Ishikawa (cell line): ENCODE measurements at regions not wholly inside any gene's neighbourhood (a gene's known extent, or its start where the extent isn't known, plus 50 kb on each side); places are given as distances from the start of the nearest gene placed in this dataset.

Experiments
- CEBPB ChIP-seq: IDR thresholded peaks from 2 replicates; pipeline ENCODE4 v1.6.1; 2012
- CREB1 ChIP-seq: IDR thresholded peaks from 2 replicates; pipeline ENCODE4 v1.6.1; 2012; ENCODE audit warnings: low read depth
- EGR1 ChIP-seq: IDR thresholded peaks from 2 replicates; pipeline ENCODE4 v1.6.1; 2012
- EP300 ChIP-seq: IDR thresholded peaks from 2 replicates; pipeline ENCODE4 v1.6.1; 2012; ENCODE audit warnings: borderline replicate concordance
- FOXM1 ChIP-seq: IDR thresholded peaks from 2 replicates; pipeline ENCODE4 v1.6.1; 2012; ENCODE audit warnings: low read depth, borderline replicate concordance
- MAX ChIP-seq: IDR thresholded peaks from 2 replicates; pipeline ENCODE4 v1.6.1; 2012
- NFIC ChIP-seq: IDR thresholded peaks from 2 replicates; pipeline ENCODE4 v1.6.1; 2012
- RAD21 ChIP-seq: IDR thresholded peaks from 2 replicates; pipeline ENCODE4 v1.6.1; 2012; ENCODE audit warnings: low read depth
- REST ChIP-seq: IDR thresholded peaks from 2 replicates; pipeline ENCODE4 v1.6.1; 2012; ENCODE audit warnings: low read depth, mild to moderate bottlenecking
- TAF1 ChIP-seq: IDR thresholded peaks from 2 replicates; pipeline ENCODE4 v1.6.1; 2012; ENCODE audit warnings: low read depth, mild to moderate bottlenecking
- TCF12 ChIP-seq: IDR thresholded peaks from 2 replicates; pipeline ENCODE4 v1.6.1; 2012; ENCODE audit warnings: low read depth
- TEAD4 ChIP-seq: IDR thresholded peaks from 2 replicates; pipeline ENCODE4 v1.6.1; 2012
- USF1 ChIP-seq: IDR thresholded peaks from 2 replicates; pipeline ENCODE4 v1.6.1; 2012
- YY1 ChIP-seq: IDR thresholded peaks from 2 replicates; pipeline ENCODE4 v1.6.1; 2012; ENCODE audit warnings: low read depth
- ZBTB7A ChIP-seq: IDR thresholded peaks from 2 replicates; pipeline ENCODE4 v1.6.1; 2012; ENCODE audit warnings: low read depth

GRCh38 chr22:27556371-27556770 lies 245.2 kb downstream of the MN1 start:
- no peak for TF ChIP-seq CREB1
- TF ChIP-seq FOXM1: no peak
- no peak for TF ChIP-seq TAF1
- TF ChIP-seq EP300: no peak
- TF ChIP-seq MAX: no peak
- no peak for TF ChIP-seq RAD21
- no peak for TF ChIP-seq REST
- no peak for TF ChIP-seq ZBTB7A
- TF ChIP-seq NFIC: no peak
- no peak for TF ChIP-seq YY1
- no peak for TF ChIP-seq USF1
- no peak for TF ChIP-seq TEAD4
- no peak for TF ChIP-seq CEBPB
- no peak for TF ChIP-seq TCF12
- no peak for TF ChIP-seq EGR1

GRCh38 chr22:27557286-27558008 lies 244.1 kb downstream of the MN1 start:
- TF ChIP-seq NFIC (no peak), TEAD4 (no peak), EGR1 (no peak), CREB1 (no peak), USF1 (no peak), CEBPB (no peak), YY1 (no peak)

GRCh38 chr22:27558658-27559371 lies 242.7 kb downstream of the MN1 start:
- TF ChIP-seq CEBPB (no peak), MAX (no peak), ZBTB7A (no peak), RAD21 (no peak), EGR1 (no peak), TAF1 (no peak), USF1 (no peak), CREB1 (no peak), NFIC (no peak), YY1 (no peak), TEAD4 (no peak), EP300 (no peak)

- no peak for TF ChIP-seq TAF1
Measured at GRCh38 chr22:27560781-27561180, 240.8 kb downstream of the MN1 start.

GRCh38 chr22:27561286-27561904 lies 240.2 kb downstream of the MN1 start:
- TF ChIP-seq MAX (no peak), ZBTB7A (no peak), CEBPB (no peak), TEAD4 (no peak), CREB1 (no peak), EGR1 (no peak)

- TF ChIP-seq USF1 (no peak), YY1 (no peak), EP300 (no peak), EGR1 (no peak), TAF1 (no peak), NFIC (no peak), FOXM1 (no peak), RAD21 (no peak), ZBTB7A (no peak), CREB1 (no peak), REST (no peak), MAX (no peak), TEAD4 (no peak), CEBPB (no peak), TCF12 (no peak)
Measured at GRCh38 chr22:27564806-27565205, 236.8 kb downstream of the MN1 start.
